Brain microvascular endothelial cell (primary cell): ENCODE measurements at regions not wholly inside any gene's neighbourhood (a gene's known extent, or its start where the extent isn't known, plus 50 kb on each side); places are given as distances from the start of the nearest gene placed in this dataset.
A peak's percentile ranks its signal among the peaks of the same experiment; 100 is the strongest.
"Not testable (repeated sequence)": the region's sequence is repeated elsewhere in the genome, so short reads cannot be mapped to it uniquely, and the experiment has no call there.

ENCODE experiments used
- DNase-seq: peaks from one replicate; pipeline ENCODE4 v3.0.0-alpha.2; 2020
- H3K27ac ChIP-seq: fragments of 250-450 bp; sonication (Bioruptor Pico); 2 replicates; pipeline ENCODE4 v1.5.1; 2020; ENCODE audit warnings: mild to moderate bottlenecking, moderate library complexity
- H3K27me3 ChIP-seq: fragments of 250-450 bp; sonication (Bioruptor Pico); replicated peaks from 2 replicates; pipeline ENCODE4 v1.5.1; 2020; ENCODE audit warnings: mild to moderate bottlenecking
- H3K36me3 ChIP-seq: fragments of 250-450 bp; sonication (Bioruptor Pico); replicated peaks from 2 replicates; pipeline ENCODE4 v1.5.1; 2020; ENCODE audit warnings: mild to moderate bottlenecking
- H3K4me3 ChIP-seq: 2 replicates; pipeline ENCODE4 v1.5.1; 2011; ENCODE audit warnings: low read depth, mild to moderate bottlenecking, control low read depth, low read length, moderate library complexity
- in situ Hi-C: cut with HindIII; loops from 2 replicates; pipeline ENCODE4 v1.10.0; 2017; ENCODE audit warnings: low sequenced_read_pairs, low pct_ligation_motif_present
- TF ChIP-seq, protein P1 (sequence below): IDR thresholded peaks from 2 replicates; pipeline ENCODE4 v1.5.1; 2011; ENCODE audit warnings: low read depth, mild to moderate bottlenecking, moderate library complexity, low read length, control low read depth, inconsistent platforms; ENCODE audit errors: missing control alignments

- peak overlapping the region; percentile 98 for H3K27ac ChIP-seq
- no peaks in the 10 kb centered on the region for H3K27me3 ChIP-seq
- H3K4me3 ChIP-seq, result no peak overlapping the region
- H3K36me3 ChIP-seq, result no peaks in the 10 kb centered on the region
- peak; percentile 99 for DNase-seq
- in situ Hi-C loops, result no loop called here
- TF ChIP-seq, protein P1, sequence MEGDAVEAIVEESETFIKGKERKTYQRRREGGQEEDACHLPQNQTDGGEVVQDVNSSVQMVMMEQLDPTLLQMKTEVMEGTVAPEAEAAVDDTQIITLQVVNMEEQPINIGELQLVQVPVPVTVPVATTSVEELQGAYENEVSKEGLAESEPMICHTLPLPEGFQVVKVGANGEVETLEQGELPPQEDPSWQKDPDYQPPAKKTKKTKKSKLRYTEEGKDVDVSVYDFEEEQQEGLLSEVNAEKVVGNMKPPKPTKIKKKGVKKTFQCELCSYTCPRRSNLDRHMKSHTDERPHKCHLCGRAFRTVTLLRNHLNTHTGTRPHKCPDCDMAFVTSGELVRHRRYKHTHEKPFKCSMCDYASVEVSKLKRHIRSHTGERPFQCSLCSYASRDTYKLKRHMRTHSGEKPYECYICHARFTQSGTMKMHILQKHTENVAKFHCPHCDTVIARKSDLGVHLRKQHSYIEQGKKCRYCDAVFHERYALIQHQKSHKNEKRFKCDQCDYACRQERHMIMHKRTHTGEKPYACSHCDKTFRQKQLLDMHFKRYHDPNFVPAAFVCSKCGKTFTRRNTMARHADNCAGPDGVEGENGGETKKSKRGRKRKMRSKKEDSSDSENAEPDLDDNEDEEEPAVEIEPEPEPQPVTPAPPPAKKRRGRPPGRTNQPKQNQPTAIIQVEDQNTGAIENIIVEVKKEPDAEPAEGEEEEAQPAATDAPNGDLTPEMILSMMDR, result no peak
Observed at GRCh38 chr16:88331989-88332920, 50.5 kb upstream of the ZNF469 start.

- Histone ChIP-seq H3K4me3 (peak overlapping the region; percentile 32), H3K27ac (peak overlapping the region; percentile 98)
- peak; percentile 51 for DNase-seq
- H3K36me3 ChIP-seq, in situ Hi-C loops, H3K27me3 ChIP-seq: not testable (repeated sequence)
Observed at GRCh38 chr16:88332921-88333825, 49.6 kb upstream of the ZNF469 start.
